Muscle of leg (tissue), 3 donors: ENCODE measurements at regions not wholly inside any gene's neighbourhood (a gene's known extent, or its start where the extent isn't known, plus 50 kb on each side); places are given as distances from the start of the nearest gene placed in this dataset.

ENCODE experiments used
- DNase-seq: peaks from one replicate; pipeline ENCODE4 v3.0.0; 2013
- H3K27ac ChIP-seq: one replicate; pipeline ENCODE4 v1.5.1; 2013; ENCODE audit warnings: mild to moderate bottlenecking, low read length, control low read depth
- H3K27me3 ChIP-seq: one replicate; pipeline ENCODE4 v1.6.1; 2013; ENCODE audit warnings: low read length; ENCODE audit not compliant: control insufficient read depth, insufficient read depth
- H3K36me3 ChIP-seq: one replicate; pipeline ENCODE4 v1.6.1; 2013; ENCODE audit warnings: low read length; ENCODE audit not compliant: control insufficient read depth, insufficient read depth
- H3K4me1 ChIP-seq: one replicate; pipeline ENCODE4 v1.6.1; 2013; ENCODE audit warnings: low read length; ENCODE audit not compliant: control insufficient read depth, insufficient read depth
- H3K4me3 ChIP-seq: one replicate; pipeline ENCODE4 v1.5.1; 2013; ENCODE audit warnings: low read length, control low read depth
- H3K9me3 ChIP-seq: replicated peaks from 2 replicates; pipeline ENCODE4 v1.6.1; 2013; ENCODE audit warnings: low read depth, low read length; ENCODE audit not compliant: control insufficient read depth
- WGBS: methylation state at CpG from one replicate; pipeline ENCODE4 v1.1.5; 2013; ENCODE audit warnings: missing lambda C conversion rate; ENCODE audit not compliant: insufficient coverage; 5-methylcytosine and 5-hydroxymethylcytosine counted together

DNA sequence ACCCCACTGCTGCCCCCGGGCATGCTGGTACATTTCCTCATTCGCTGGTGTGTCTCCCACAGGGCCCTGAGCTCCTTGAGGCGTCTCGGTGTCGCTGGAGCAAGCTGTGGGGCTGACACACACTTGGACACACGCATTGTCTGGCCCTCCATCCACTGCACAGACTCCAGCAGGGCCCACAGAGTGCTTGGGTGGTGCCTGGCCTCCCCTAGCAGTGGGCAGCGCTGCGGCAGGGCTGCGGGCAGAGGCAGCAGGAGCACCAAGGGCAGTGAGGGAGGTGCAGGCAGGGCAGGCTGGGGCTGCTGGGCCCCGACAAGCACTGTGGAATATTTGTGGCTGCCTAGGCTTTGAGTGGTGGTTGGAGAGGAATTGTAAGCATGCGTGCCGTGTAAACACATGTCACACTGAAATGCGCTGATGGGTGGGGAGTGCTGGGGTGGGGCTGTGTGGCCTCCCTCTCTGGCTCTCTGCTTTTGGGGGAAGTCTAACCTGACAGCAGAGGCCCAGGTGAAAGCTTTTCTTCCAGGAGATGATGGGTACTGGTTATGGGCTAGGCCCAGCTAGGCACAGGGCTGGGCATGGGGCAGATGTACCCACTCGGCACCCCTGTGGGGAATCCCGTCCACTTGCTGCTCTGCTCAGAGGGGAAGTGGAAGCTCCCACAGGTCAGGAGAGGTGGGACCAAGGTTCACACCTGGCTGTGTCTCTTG lies 55.5 kb upstream of the HS6ST1 start:
- Histone ChIP-seq H3K27ac (no peak overlapping the region), H3K4me3 (no peak overlapping the region), H3K36me3 (no peaks in the 10 kb centered on the region), H3K9me3 (no peaks in the 10 kb centered on the region), H3K27me3 (no peaks in the 10 kb centered on the region), H3K4me1 (peaks cover 53% of the 10 kb centered on the region)
- no peak for DNase-seq
- whole genome bisulfite sequencing = 92% methylated on average over 11 of the region's 15 CpGs

DNA sequence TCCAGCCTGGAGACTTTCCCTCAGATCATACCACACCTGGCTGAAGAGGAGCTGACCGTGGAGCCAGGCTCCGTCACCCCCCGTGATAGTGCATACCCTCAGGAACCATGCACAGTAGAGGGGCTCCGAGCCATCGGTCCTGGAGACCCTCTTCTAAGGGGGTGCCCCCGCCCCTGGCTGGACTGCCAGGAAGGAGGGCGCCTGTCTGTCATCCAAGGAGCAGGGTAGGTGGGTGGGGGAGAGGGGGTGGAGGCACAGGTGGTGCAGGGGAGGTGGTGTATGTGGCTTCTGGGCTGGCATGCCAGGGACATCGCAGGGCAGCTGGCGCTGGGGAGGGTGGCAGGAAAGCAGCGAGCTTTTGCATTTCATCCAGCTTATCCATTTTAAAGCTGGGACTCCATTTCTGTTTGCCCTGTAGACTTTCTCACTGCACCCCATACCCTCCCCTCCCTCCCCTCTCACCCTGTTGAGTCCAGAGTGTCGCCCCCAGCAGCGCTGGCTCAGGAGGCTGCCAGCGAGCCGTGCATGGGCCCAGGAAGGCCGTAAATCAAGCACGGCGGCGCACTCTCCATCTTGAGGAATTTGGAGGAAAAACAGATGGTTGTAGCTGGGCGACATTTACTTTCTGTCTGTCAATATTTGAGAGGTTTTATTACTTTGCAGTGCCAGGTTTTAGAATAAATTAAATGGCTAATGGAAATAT lies 56.2 kb upstream of the HS6ST1 start:
- Histone ChIP-seq H3K27me3 (no peaks in the 10 kb centered on the region), H3K4me1 (peaks cover 53% of the 10 kb centered on the region), H3K9me3 (no peaks in the 10 kb centered on the region), H3K4me3 (no peak overlapping the region), H3K27ac (no peak overlapping the region), H3K36me3 (no peaks in the 10 kb centered on the region)
- no peak for DNase-seq
- WGBS = 48% methylated on average over 11 of the region's 19 CpGs

DNA sequence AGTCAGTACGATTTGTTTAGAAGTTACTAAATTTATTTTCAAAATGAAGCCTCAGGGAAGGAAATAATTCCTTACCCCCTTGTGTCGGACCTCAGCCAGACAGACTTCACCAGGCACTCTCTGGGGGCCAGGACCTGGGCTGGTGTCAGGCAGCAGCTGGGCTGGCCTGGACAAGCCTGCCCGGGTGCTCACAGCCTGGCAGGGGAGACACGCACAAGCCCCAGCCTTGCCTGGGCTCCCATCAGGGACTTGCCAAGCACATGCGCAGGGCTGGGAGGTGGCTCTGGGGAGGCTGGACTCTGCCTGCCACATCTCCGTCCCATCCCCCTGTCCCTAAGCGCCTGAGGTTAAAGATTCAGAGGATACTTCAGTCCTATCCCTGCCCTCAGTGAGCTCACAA lies 56.8 kb upstream of the HS6ST1 start:
- Histone ChIP-seq H3K9me3 (no peaks in the 10 kb centered on the region), H3K4me3 (no peak overlapping the region), H3K4me1 (peaks cover 52% of the 10 kb centered on the region), H3K27me3 (no peaks in the 10 kb centered on the region), H3K36me3 (no peaks in the 10 kb centered on the region), H3K27ac (peak overlapping the region; percentile 47)
- DNase-seq = no peak
- WGBS = 29% methylated on average over 1 of the region's 7 CpGs

- no peak for DNase-seq
- no peaks in the 10 kb centered on the region for H3K9me3 ChIP-seq
- H3K4me1 ChIP-seq = peaks cover 56% of the 10 kb centered on the region
- H3K36me3 ChIP-seq = no peaks in the 10 kb centered on the region
- no peak overlapping the region for H3K27ac ChIP-seq
- WGBS = 92% methylated on average over 13 of the region's 17 CpGs
- no peak overlapping the region for H3K4me3 ChIP-seq
- no peaks in the 10 kb centered on the region for H3K27me3 ChIP-seq
Measured at GRCh38 chr2:128376241-128377041, 57.8 kb upstream of the HS6ST1 start.

- H3K4me1 ChIP-seq = peaks cover 65% of the 10 kb centered on the region
- no peak for DNase-seq
- WGBS = 93% methylated on average over 10 of the region's 16 CpGs
Measured at GRCh38 chr2:128377071-128377910, 58.6 kb upstream of the HS6ST1 start.

DNA sequence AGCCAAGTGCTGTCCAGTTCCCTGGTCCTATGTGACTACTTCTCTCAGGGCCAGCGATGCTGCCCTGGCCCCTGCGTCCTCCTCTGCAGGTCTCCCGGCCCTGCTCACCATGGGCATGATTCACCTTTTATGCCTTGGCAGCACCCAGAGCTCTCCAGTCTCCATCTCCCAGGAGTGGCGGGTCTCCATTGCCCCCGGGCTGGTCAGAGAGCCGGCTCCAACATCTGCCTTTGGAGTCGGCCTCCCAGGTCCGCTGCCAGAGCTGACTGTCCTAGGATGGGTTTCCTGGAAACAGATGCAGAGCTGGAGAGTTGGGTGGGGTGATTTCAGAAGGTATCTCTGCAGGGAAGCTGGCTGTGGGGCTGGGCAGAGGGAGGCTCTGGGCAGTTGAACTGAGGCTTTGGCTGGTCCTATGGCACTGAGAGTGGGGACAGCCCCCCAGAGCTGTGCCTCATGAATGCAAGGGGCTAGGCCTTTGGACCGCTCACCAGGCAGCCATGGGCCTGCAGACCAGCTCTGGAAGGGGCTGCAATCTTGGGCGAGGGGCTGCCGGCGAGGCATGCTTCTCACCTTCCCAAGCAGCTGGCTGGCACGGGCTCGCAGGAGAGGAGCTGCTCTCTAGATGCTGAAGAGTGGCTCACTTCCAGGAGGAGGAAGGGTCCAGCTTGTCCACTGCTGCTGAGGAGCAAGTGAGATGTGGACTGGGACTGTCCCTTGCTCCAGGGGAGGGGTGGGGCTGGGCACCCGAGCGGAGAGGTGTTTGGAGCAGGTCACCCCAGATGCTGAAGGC lies 59.8 kb upstream of the HS6ST1 start:
- peak overlapping the region; percentile 21 for H3K27ac ChIP-seq
- 78% methylated on average over 10 of the region's 16 CpGs for WGBS
- no peak overlapping the region for H3K4me3 ChIP-seq
- DNase-seq = no peak
- H3K27me3 ChIP-seq = no peaks in the 10 kb centered on the region
- H3K4me1 ChIP-seq = peaks cover 65% of the 10 kb centered on the region
- no peaks in the 10 kb centered on the region for H3K36me3 ChIP-seq
- H3K9me3 ChIP-seq = no peaks in the 10 kb centered on the region

More at GRCh38 chr2:128377071-128377910, 58.6 kb upstream of the HS6ST1 start:
- Histone ChIP-seq H3K27me3 (no peaks in the 10 kb centered on the region), H3K4me3 (no peak overlapping the region), H3K9me3 (no peaks in the 10 kb centered on the region), H3K27ac (no peak overlapping the region), H3K36me3 (no peaks in the 10 kb centered on the region)

DNA sequence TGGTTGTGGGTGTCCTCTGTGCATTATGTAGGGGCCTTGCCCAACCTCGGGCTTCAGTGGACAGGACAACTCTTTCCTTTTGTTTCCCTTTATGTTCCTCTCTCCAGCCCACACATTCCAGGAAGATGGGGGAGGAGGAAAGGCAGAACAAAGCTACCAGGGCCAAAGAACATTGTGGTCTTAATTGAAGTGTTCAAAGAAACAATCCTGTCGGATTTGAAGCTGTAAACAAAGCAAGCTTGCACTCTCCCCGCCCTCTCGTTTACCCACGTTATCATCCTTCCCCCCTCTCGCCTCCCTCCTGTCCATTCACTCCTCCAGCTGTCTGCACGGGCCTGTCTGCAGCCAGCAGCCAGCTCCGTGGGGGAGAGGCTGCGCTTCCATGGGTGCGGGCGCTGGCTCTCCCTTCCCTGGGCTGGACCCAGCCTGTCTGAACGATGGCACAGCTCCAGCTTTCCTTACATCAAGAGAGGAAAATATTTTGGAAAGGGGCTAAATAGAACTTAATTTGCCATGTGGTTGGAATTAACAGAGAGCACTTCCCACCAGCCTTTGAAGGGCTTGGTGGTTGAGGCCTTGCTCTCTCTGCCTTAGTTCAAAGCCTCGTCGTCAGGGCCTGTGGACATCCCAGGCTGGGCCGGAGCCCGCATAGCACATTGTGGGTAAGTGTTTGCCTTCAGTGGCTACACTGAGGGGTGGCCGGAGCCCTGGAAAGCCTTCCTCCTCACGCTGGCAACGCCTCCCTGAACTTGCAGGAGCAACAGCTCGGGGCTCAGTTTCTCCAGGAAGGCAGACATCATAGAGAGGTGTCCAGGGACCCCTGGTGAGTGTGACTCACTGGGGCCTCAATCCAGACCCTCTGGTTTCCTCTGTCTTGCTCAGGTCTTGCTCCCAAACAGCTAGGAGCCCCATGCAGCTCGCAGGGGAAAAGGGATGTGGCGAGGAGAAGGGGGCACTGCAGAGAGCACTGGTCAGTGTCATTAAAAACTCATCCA lies 60.6 kb upstream of the HS6ST1 start:
- no peaks in the 10 kb centered on the region for H3K36me3 ChIP-seq
- peak; percentile 87 for DNase-seq
- H3K27me3 ChIP-seq = no peaks in the 10 kb centered on the region
- H3K9me3 ChIP-seq = no peaks in the 10 kb centered on the region
- H3K4me1 ChIP-seq = peaks cover 57% of the 10 kb centered on the region
- peak overlapping the region; percentile 21 for H3K27ac ChIP-seq
- H3K4me3 ChIP-seq = no peak overlapping the region
- WGBS = 51% methylated on average over 10 of the region's 22 CpGs

- Histone ChIP-seq H3K4me3 (no peak overlapping the region), H3K27ac (no peak overlapping the region), H3K36me3 (no peaks in the 10 kb centered on the region), H3K9me3 (no peaks in the 10 kb centered on the region), H3K4me1 (peaks cover 49% of the 10 kb centered on the region), H3K27me3 (no peaks in the 10 kb centered on the region)
- 82% methylated on average over 23 of the region's 27 CpGs for WGBS
- no peak for DNase-seq
Measured at GRCh38 chr2:128380061-128380889, 61.6 kb upstream of the HS6ST1 start.
